ENCODE measurements at regions not wholly inside any gene's neighbourhood (a gene's known extent, or its start where the extent isn't known, plus 50 kb on each side); places are given as distances from the start of the nearest gene placed in this dataset.
"Not testable (repeated sequence)": the region's sequence is repeated elsewhere in the genome, so short reads cannot be mapped to it uniquely, and the experiment has no call there.

DNA sequence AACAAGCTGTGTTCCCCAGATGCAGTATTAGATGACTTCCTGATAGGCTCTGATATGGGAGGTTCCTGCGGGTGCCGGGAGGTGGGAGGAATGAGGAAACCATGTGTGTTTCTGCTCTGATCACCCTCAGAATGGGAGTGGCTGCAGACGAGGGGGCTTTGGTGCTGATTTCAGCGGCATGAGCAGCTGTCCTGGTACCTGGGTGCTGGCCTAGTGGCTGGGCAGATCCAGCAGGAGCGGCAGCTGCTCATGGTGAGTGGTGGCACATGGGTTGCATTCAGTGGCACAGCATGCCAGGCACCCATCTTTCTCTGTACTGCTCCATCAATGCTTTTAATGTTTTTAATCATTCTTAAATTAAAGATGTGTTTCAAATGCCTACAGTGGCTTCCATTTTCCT, 177.2 kb upstream of the NETO1 start:
- no peak for DNase-seq

DNA sequence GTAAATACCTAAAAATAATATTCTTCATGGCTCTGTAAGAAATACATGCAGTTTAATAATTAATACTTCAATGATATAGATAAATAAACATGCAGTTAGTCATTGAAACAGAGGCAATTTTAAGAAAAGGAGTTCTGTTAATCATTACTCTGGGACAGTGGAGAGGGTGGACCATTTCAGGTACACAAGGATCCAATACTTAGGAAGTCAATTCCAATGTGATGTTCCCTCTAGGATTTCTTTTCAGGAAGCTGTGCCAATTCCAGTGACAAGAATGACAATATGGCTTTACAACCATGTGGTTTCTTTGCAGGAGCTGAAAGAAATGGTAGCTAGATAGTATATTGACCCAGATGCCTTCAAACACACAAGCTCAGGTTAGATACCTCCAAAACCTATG, 175.8 kb upstream of the NETO1 start:
- peak; percentile 66 for DNase-seq

- DNase-seq, result peak; percentile 84
These were observed 175.4 kb upstream of the NETO1 start for GRCh38 chr18:73043211-73043610.

- no peak for DNase-seq
These were observed 172.5 kb upstream of the NETO1 start for GRCh38 chr18:73040247-73040646.

DNA sequence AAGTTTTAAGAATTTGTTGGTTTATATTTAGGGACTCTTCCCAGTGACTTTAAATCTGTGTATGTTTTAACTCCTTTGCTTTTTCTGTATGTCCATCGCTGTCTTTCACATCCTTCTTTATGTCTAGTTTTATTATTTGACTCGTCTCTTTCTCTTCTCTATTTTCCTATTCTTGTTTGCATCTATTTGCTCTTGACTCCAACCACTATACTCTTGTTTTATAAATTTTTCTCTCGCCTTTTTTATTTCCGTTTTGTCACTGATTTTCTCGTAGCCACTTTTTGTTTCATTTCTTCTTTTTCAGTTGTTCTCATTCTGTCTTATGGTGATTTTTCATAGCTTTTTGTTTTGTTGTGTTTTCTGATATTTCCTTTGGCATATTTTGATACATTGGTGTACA, 170.5 kb upstream of the NETO1 start:
- no peak for DNase-seq

- no peak for DNase-seq
These were observed 156.2 kb upstream of the NETO1 start for GRCh38 chr18:73023975-73024374.

DNA sequence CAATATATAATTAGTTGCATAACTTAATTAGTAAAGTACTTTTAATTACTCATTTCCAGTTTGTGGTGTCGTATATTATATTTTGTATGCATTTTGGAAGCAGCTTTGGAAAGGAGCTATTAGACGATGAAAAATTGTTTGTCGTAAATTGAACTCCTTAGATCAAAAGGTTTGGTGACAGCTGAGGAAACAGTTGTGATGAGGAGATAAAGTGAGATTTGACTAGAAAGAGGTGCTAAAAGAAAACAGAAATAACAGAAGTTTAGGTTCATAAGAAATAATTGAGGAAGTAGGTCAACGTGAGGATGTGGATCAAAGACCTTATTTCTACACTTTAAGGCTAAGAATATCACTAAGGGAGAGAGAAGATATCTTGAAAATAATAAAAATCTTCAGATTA, 141.9 kb upstream of the NETO1 start:
- no peak for DNase-seq

DNA sequence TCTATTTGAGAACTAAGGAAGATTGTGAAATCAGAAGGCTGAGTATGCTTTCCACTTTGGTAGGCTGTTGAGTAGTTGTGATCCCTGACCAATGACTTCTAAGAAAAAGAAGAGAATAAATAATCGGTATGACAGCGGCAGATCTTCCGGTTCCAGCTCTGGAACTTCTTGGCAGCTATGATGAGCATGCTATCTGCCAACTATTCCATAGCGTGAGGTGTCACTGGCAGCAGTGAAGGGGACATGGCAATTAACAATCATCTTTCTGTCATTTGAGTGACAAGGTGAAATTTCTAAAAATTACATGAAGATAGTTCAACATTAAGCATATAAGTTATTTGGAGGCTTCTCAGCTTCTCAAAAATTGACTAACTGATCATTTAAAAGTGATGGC, 140.1 kb upstream of the NETO1 start:
- no peak for DNase-seq

- DNase-seq, result no peak
These were observed 139.6 kb upstream of the NETO1 start for GRCh38 chr18:73007195-73007914.

DNA sequence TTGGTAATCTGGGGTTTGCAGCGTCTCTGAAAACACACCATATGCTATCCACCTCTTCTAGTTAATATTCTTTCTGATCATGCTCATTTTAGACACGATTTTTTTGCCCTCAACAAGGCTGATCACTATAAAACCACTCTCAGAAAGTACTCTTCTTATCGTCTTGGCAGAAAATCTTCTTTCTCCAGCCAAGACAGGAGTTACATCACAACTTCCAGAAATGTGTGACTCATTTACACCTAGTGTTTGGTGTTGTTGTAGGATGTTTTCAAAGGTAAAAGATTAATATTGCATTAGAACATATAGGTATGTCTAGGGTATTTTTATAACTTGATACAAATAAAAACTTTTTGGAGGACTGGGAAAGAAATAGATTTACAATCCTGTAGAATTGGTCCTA, 138.5 kb upstream of the NETO1 start:
- DNase-seq, result no peak

DNA sequence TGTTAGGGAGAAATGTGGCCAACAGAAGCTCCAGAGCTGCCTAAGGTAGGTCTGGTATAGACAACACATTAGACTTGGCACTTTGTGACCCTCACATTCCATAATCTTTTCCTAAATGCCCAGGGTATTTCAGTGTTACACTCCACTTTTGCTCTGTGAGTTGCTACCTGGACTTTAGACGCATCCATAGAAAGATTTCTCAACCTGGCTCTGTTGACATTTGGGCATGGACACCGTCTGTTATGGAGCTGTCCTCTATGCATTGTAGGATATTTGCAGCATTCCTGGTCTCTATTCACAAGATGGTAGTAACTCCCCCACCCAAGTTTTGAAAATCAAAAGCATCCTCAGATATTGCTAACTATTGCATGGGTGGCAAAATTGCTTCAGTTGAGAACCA, 136.5 kb upstream of the NETO1 start:
- DNase-seq, result no peak

- DNase-seq, result no peak
These were observed 132.3 kb upstream of the NETO1 start for GRCh38 chr18:72999971-73000607.

DNA sequence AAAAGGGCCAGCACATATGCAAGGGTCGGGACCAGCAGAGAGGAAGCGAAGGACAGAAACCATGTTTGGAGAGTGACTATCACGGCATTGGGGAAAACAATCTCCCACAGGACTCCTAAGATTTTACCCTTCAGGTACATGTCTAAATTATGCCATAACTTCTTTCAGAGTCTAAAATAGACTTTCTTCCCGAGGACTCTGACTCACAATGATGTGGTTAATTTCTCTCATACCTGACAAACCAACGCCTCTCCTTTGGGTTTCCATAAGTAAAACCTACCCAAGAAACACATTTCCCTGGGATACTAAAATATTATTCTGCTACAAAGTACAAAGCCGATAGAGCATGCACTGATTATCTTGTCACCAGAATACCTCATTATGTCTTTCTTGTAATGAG, 127.8 kb upstream of the NETO1 start:
- no peak for DNase-seq

GRCh38 chr18:72993250-72993649, 125.5 kb upstream of the NETO1 start:
- no peak for DNase-seq

DNA sequence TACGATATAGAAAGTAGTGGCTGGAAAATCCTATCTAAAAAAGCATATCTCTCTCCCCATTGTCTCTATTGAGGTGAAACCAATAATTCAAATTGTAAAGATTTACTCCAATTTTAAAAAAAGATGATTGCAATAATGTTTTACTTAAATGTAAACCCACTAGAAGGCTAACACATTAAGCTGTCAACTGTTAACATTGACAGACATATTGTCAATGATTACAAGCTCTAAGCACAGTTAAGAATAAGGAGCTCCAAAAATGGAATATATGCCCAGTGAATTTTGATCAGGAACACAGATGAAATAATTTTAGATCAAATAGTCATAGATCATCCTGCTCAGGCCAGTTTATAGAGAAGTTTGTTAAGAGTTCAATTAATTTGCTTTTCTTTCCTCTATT, 123.6 kb upstream of the NETO1 start:
- no peak for DNase-seq

DNA sequence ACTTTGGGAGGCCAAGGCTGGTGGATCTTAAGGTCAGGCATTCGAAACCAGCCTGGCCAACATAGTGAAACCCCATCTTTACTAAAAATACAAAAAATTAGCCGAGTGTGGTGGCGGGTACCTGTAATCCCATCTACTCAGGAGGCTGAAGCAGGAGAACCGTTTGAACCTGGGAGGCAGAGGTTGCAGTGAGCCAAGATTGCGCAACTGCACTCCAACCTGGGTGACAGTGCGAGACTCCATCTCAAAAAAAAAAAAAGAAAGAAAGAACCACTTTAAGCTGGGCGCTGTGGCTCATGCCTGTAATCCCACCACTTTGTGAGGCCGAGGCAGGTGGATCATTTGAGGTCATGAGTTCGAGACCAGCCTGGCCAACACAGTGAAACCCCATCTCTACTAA, 119.8 kb upstream of the NETO1 start:
- not testable (repeated sequence) for DNase-seq

GRCh38 chr18:72986103-72986502, 118.3 kb upstream of the NETO1 start:
- DNase-seq, result no peak

DNA sequence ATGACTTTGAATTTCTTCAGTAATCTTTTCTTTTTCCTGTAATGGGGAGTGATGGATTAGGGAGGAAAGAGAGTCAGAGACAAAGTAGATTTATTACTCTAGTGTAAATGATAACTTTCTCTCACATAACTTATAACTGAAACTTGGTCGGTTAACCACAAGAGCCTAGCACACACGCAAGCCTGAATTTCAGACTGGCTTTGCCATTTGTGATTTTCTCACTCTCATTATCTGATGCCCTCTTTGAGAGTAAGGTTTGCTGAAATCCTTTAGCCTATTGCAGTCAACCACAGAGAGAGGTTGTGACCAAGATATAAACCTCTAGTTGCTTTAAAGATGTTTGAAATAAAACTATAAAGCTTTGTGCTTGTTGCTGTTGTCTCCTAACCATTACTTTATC, 117.9 kb upstream of the NETO1 start:
- no peak for DNase-seq

- DNase-seq, result no peak
These were observed 116.5 kb upstream of the NETO1 start for GRCh38 chr18:72984290-72984689.

DNA sequence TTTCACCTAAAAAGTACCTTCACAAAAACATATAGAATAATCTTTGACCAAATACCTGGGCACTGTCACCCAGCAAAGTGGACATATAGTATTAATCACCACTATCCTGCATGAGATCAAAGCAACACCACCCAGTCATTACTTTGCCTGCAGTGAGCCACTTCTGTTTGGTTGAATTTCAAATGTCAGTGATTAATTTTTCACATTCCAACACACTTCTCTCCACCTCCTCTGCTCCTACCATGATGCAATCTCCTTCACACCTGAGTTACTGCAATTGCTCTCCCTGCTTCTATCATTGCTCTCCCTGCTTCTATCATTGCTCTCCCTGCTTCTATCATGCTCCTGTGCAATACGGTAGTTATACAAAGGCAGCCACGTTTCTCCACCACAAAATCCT, 106.1 kb upstream of the NETO1 start:
- no peak for DNase-seq

DNA sequence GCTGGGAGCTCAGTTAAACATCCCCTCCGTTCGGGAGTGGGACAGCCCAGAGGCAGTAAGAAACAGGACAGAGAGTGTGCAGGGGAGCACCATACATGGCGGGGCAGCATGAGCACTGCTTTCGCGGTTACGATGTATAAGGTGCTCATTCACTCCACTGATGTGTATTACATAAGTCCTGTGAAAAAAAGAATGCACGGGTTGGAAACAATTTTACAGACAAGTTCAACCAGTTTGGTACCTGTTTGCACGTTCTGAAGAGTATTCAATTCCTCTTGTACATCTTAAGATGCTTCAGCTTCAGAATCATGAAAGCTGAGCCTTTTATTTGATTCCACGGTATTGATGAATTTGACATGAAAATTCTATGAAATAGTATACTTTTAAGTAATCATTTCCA, 97.8 kb upstream of the NETO1 start:
- no peak for DNase-seq

- DNase-seq, result not testable (repeated sequence)
These were observed 90.4 kb upstream of the NETO1 start for GRCh38 chr18:72958195-72958594.

DNA sequence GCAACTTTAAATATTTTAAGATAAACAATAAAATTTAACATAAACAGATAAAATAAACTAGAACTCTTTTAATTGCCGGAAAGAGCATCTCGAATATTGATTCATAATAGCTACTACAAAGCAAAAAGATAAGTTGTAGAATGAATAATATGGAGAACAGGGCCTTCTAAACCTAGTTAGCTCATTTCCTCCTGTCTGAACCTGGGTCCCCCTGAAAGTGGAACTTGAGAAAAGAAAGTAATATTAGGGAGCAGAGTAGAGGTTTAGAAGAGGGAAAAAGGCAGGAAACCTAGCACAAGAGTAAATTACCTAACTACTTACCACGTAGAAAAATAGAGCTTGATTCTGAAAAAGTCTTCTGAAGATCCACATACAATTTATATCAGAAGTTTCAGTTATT, 80.7 kb upstream of the NETO1 start:
- no peak for DNase-seq

- no peak for DNase-seq
These were observed 75.0 kb upstream of the NETO1 start for GRCh38 chr18:72942766-72943165.

- no peak for DNase-seq
These were observed 73.2 kb upstream of the NETO1 start for GRCh38 chr18:72940986-72941385.
